K562 (cell line): ENCODE measurements at regions not wholly inside any gene's neighbourhood (a gene's known extent, or its start where the extent isn't known, plus 50 kb on each side); places are given as distances from the start of the nearest gene placed in this dataset.

Experiments
- ATAC-seq: fragments of 200-7000 bp; cut with Tn5 transposase; 3 replicates; pipeline ENCODE4 v1.9.1; 2020; ENCODE audit warnings: moderate library complexity
- BruUV-seq: library from RNA; stranded (reverse); fragments of 400-500 nt; replicated peaks from 2 replicates; lab custom pipeline; 2021; lab: Mats Ljungman, UMichigan
- CTCF ChIA-PET: fragments of 300-600 bp; formaldehyde crosslinking; extraction: SDS; loops from one replicate; lab custom pipeline; 2021; ENCODE audit warnings: low intra/inter-chr PET ratio; lab: Yijun Ruan, JAX
- POLR2A ChIA-PET: fragments of 300-600, 350-650 bp; sonication (Branson Sonifier 250); formaldehyde crosslinking; extraction: SDS; loops from one replicate; lab custom pipeline; 2021; ENCODE audit warnings: antibody characterized with exemption, inconsistent platforms; lab: Yijun Ruan, JAX
- DNase-seq, 4 experiments: peaks; one replicate each; pipeline versions ENCODE4 v3.0.0 to v3.0.0-alpha.2; 2011 to 2018; ENCODE audit warnings: low spot score in 3 of 4, mixed read lengths in 3 of 4; ENCODE audit errors: extremely low read depth in 1 of 4
- FAIRE-seq: peaks from 2 replicates; lab custom pipeline; 2011; peaks lifted over from hg19 to GRCh38; lab: Jason Lieb, UNC
- H2AFZ ChIP-seq: 2 replicates; pipeline ENCODE4 v1.6.0; 2011; ENCODE audit warnings: low read depth, low read length, control low read depth, inconsistent platforms
- H3K27ac ChIP-seq: fragments of 200-600 bp; 3 replicates; pipeline ENCODE4 v1.8.0; 2011; ENCODE audit warnings: low read depth, mild to moderate bottlenecking, control low read depth, inconsistent platforms, low read length, moderate library complexity, mixed read lengths; ENCODE audit errors: extremely low read depth
- H3K27me3 ChIP-seq, 2 experiments: fragments of 300-600 bp in 1 of 2; 2 replicates in 1 of 2; 3 replicates in 1 of 2; pipeline versions ENCODE4 v1.6.0 to v1.8.0; 2011; ENCODE audit warnings: inconsistent platforms in 2 of 2, low read length in 2 of 2, mild to moderate bottlenecking in 1 of 2, mixed read lengths in 1 of 2, moderate library complexity in 1 of 2; ENCODE audit not compliant: control insufficient read depth in 2 of 2, insufficient read depth in 2 of 2
- H3K36me3 ChIP-seq: fragments of 300-600 bp; 3 replicates; pipeline ENCODE4 v1.8.0; 2011; ENCODE audit warnings: mild to moderate bottlenecking, low read length, inconsistent platforms; ENCODE audit not compliant: control insufficient read depth, insufficient read depth
- H3K4me1 ChIP-seq, 2 experiments: fragments of 200-600 bp in 1 of 2; replicated peaks in 1 of 2; 2 replicates in 1 of 2; 3 replicates in 1 of 2; pipeline versions ENCODE4 v1.5.1 to v1.8.0; 2011; ENCODE audit warnings: inconsistent platforms in 2 of 2, low read length in 2 of 2, mild to moderate bottlenecking in 1 of 2, mixed read lengths in 1 of 2, moderate library complexity in 1 of 2; ENCODE audit not compliant: control insufficient read depth in 2 of 2, insufficient read depth in 2 of 2
- H3K4me2 ChIP-seq: 2 replicates; pipeline ENCODE4 v1.6.1; 2011; ENCODE audit warnings: low read length, control low read depth, inconsistent platforms, mixed read lengths; ENCODE audit not compliant: insufficient read depth
- H3K4me3 ChIP-seq: fragments of 200-600 bp; sonication (generic), shearing (Covaris generic); 2 replicates; pipeline ENCODE4 v1.5.1; 2016; ENCODE audit warnings: control low read depth, inconsistent platforms
- H3K79me2 ChIP-seq: fragments of 200-600 bp; 3 replicates; pipeline ENCODE4 v1.8.0; 2011; ENCODE audit warnings: low read length, inconsistent platforms; ENCODE audit not compliant: control insufficient read depth, insufficient read depth
- H3K9ac ChIP-seq, 2 experiments: 2 replicates each; pipeline versions ENCODE4 v1.6.0 to v1.6.1; 2011; ENCODE audit warnings: low read depth in 2 of 2, low read length in 2 of 2, control low read depth in 1 of 2, inconsistent platforms in 1 of 2, mild to moderate bottlenecking in 1 of 2, mixed read lengths in 1 of 2; ENCODE audit not compliant: insufficient read depth in 1 of 2
- H3K9me1 ChIP-seq: one replicate; pipeline ENCODE4 v1.6.0; 2011; ENCODE audit warnings: inconsistent platforms, mild to moderate bottlenecking, low read length, moderate library complexity; ENCODE audit not compliant: control insufficient read depth, insufficient read depth
- H3K9me3 ChIP-seq: replicated peaks from 2 replicates; pipeline ENCODE4 v1.5.1; 2011; ENCODE audit warnings: low read depth, low read length, inconsistent platforms; ENCODE audit not compliant: control insufficient read depth, insufficient read depth
- H4K20me1 ChIP-seq: replicated peaks from 2 replicates; pipeline ENCODE4 v1.6.1; 2011; ENCODE audit warnings: low read length, inconsistent platforms, mixed read lengths; ENCODE audit not compliant: control insufficient read depth, insufficient read depth
- MCM5 ChIP-seq: fragments of 450-650 bp; IDR thresholded peaks from 2 replicates; pipeline ENCODE4 v1.6.1; 2016; ENCODE audit warnings: low read depth
- NR2C2 ChIP-seq, 2 experiments: fragments of 200-800 bp in 1 of 2; sonication (Bioruptor generic) in 1 of 2; sonication (generic) in 1 of 2; formaldehyde crosslinking in 1 of 2; IDR thresholded peaks; 2 replicates each; pipeline versions ENCODE4 v1.6.1 to v1.8.0; 2016 to 2022; ENCODE audit warnings: mild to moderate bottlenecking in 1 of 2, missing compliant biosample characterization in 1 of 2, missing genetic modification characterization in 1 of 2, missing genetic modification reagents in 1 of 2
- STAG1 ChIP-seq: sonication (generic); formaldehyde crosslinking; IDR thresholded peaks from 2 replicates; pipeline ENCODE4 v1.5.0; 2020; ENCODE audit warnings: missing genetic modification reagents, borderline replicate concordance
- THAP12 ChIP-seq: fragments of 250-450 bp; sonication (Bioruptor Pico); IDR thresholded peaks from 2 replicates; pipeline ENCODE4 v1.9.0; 2021; ENCODE audit warnings: mild to moderate bottlenecking, inconsistent platforms
- whole genome bisulfite sequencing: fragments of 100-300 bp; shearing (Covaris generic); methylation state at CpG from one replicate; pipeline ENCODE4 v1.1.6; 2016; ENCODE audit warnings: low coverage, mixed read lengths; ENCODE audit not compliant: insufficient coverage; ENCODE audit errors: missing lambda C conversion rate; 5-methylcytosine and 5-hydroxymethylcytosine counted together
- in situ Hi-C: fragments of 300-500 bp; cut with MboI; formaldehyde crosslinking; loops from 4 replicates; pipeline ENCODE4 v1.15.0; 2018; ENCODE audit warnings: inconsistent platforms, mixed read lengths
- intact Hi-C: fragments of 100-400 bp; cut with micrococcal nuclease; formaldehyde crosslinking; loops from 2 replicates; pipeline ENCODE4 v1.14.2; 2022

- no peak for TF ChIP-seq THAP12 (CRISPR knock-in tag)
- no peak for TF ChIP-seq NR2C2 (CRISPR knock-in tag; IDR thresholded peaks at IDR 0.05)
- TF ChIP-seq NR2C2 (tag; IDR thresholded peaks at IDR 0.05) = no peak
Measured at GRCh38 chr5:84453405-84453804, 68.7 kb upstream of the EDIL3 start (continued).

GRCh38 chr5:84450617-84451414, 66.1 kb upstream of the EDIL3 start:
- FAIRE-seq = no peak
- no peak for DNase-seq
- no peaks in the 10 kb centered on the region for H4K20me1 ChIP-seq
- in situ Hi-C loops = no loop called here
- H3K4me1 ChIP-seq = no peaks in the 10 kb centered on the region
- H3K9me1 ChIP-seq = no peaks in the 10 kb centered on the region
- POLR2A ChIA-PET = no interaction called here
- ATAC-seq = no peak
- CTCF ChIA-PET = no interaction called here
- no peaks in the 10 kb centered on the region for H3K36me3 ChIP-seq
- no peak overlapping the region for H3K4me3 ChIP-seq
- no peak overlapping the region for H3K4me2 ChIP-seq
- no peak overlapping the region for H2AFZ ChIP-seq
- no peak overlapping the region for H3K27ac ChIP-seq
- intact Hi-C loops = no loop called here
- 17% methylated on average over 2 of the region's 2 CpGs for WGBS
- H3K9me3 ChIP-seq = 0 out of 2 replicates have a peak, but pooled peaks cover 1% of the 10 kb centered on the region
- H3K9ac ChIP-seq = no peak overlapping the region
- no peaks in the 10 kb centered on the region for H3K79me2 ChIP-seq
- H3K27me3 ChIP-seq = no peaks in the 10 kb centered on the region
- TF ChIP-seq STAG1 (no peak), MCM5 (no peak)
- BruUV-seq = no TSS peak
